MM.1S (cell line): ENCODE measurements at regions not wholly inside any gene's neighbourhood (a gene's known extent, or its start where the extent isn't known, plus 50 kb on each side); places are given as distances from the start of the nearest gene placed in this dataset.

Experiments
- CTCF ChIP-seq: fragments of 300-600 bp; sonication (generic); IDR thresholded peaks from 2 replicates; pipeline ENCODE4 v1.5.1; 2016; ENCODE audit warnings: antibody characterized with exemption, low read length, mixed read lengths
- EZH2 ChIP-seq: fragments of 300-600 bp; sonication (generic); optimal IDR thresholded peaks from 2 replicates; pipeline ENCODE3; 2017; ENCODE audit warnings: low read depth, mild to moderate bottlenecking, antibody characterized with exemption, low read length, mixed read lengths
- EZH2phosphoT487 ChIP-seq: fragments of 300-600 bp; sonication (generic); IDR thresholded peaks from 2 replicates; pipeline ENCODE4 v1.6.1; 2018; ENCODE audit warnings: antibody characterized with exemption, low read length

- TF ChIP-seq CTCF (no peak), EZH2phosphoT487 (no peak), EZH2 (no peak)
These were observed 69.8 kb upstream of the RNU6ATAC start for GRCh38 chr9:134234001-134234660.
